ENCODE measurements at regions not wholly inside any gene's neighbourhood (a gene's known extent, or its start where the extent isn't known, plus 50 kb on each side); places are given as distances from the start of the nearest gene placed in this dataset.

- no peak overlapping the region for H2BK5ac ChIP-seq (ENCODE audit: low read depth, low read length)
- no peak overlapping the region for H3K4ac ChIP-seq (replicated peaks; ENCODE audit: insufficient read length, low read depth, low read length)
- H3K4me2 ChIP-seq (ENCODE audit: insufficient read depth in 1 of 2, low read depth in 2 of 2, low read length in 2 of 2), result no peak overlapping the region
- H3K36me3 ChIP-seq (ENCODE audit: control insufficient read depth in 2 of 4, insufficient read depth in 4 of 4, low read length in 3 of 4), result no peaks in the 10 kb centered on the region
- H2BK12ac ChIP-seq (ENCODE audit: low read depth, low read length), result no peak overlapping the region
- no peak overlapping the region for H2AK5ac ChIP-seq (ENCODE audit: low read depth, low read length)
- no peaks in the 10 kb centered on the region for H4K20me1 ChIP-seq (replicated peaks in 1 of 2; ENCODE audit: control insufficient read depth in 1 of 2, insufficient read depth in 2 of 2, low read length in 2 of 2)
- no peak overlapping the region for H2BK20ac ChIP-seq (ENCODE audit: low read length)
- no peaks in the 10 kb centered on the region; the same call in 1 of the 2 replicates for H3K23me2 ChIP-seq (ENCODE audit: low read depth, low read length)
- no peak overlapping the region for H3K18ac ChIP-seq (ENCODE audit: extremely low read depth, low read length)
- CTCF ChIA-PET (ENCODE audit: partially characterized antibody), result no interaction called here
- 90% methylated on average over 3 of the region's 3 CpGs; no CpG with 5 or more reads in 1 of the 2 experiments for WGBS, 2 experiments (ENCODE audit: extremely low coverage in 1 of 2, insufficient coverage in 1 of 2, insufficient read length in 1 of 2, insufficient replicate concordance in 2 of 2, low coverage in 1 of 2, low lambda C conversion rate in 2 of 2, missing lambda C conversion rate in 1 of 2)
- FAIRE-seq (no peak), DNase-seq (ENCODE audit: low read depth in 1 of 2, low spot score in 2 of 2) (no peak)
- H2AFZ ChIP-seq (ENCODE audit: low read length), result no peak overlapping the region
- no peaks in the 10 kb centered on the region for H3K79me1 ChIP-seq (ENCODE audit: low read depth, low read length)
- H3K27ac ChIP-seq (ENCODE audit: low read depth, low read length), result no peak overlapping the region
- POLR2A ChIA-PET (ENCODE audit: partially characterized antibody), result no interaction called here
- H3K4me3 ChIP-seq (ENCODE audit: extremely low read depth in 1 of 4, insufficient read depth in 2 of 4, low read depth in 3 of 4, low read length in 4 of 4), result no peak overlapping the region
- no peak overlapping the region for H3K9ac ChIP-seq (replicated peaks in 1 of 4; ENCODE audit: extremely low read depth in 1 of 4, low read depth in 3 of 4, low read length in 3 of 4)
- no peaks in the 10 kb centered on the region for H3K27me3 ChIP-seq (replicated peaks in 1 of 4; ENCODE audit: control insufficient read depth in 3 of 4, extremely low read depth in 1 of 4, insufficient read depth in 3 of 4, low read length in 3 of 4)
- H3K14ac ChIP-seq (ENCODE audit: insufficient read length), result no peak overlapping the region
- no peak overlapping the region for H2BK120ac ChIP-seq (replicated peaks; ENCODE audit: low read depth, low read length)
- H3K23ac ChIP-seq (ENCODE audit: insufficient read length), result no peak overlapping the region
- no peak overlapping the region for H4K8ac ChIP-seq (ENCODE audit: extremely low read depth, insufficient read depth, low read length)
- no peak overlapping the region for H3K56ac ChIP-seq (replicated peaks; ENCODE audit: insufficient read length, low read depth, low read length)
- H3K4me1 ChIP-seq (replicated peaks in 1 of 4; ENCODE audit: control insufficient read depth in 3 of 4, insufficient read depth in 4 of 4, low read length in 3 of 4), result no peaks in the 10 kb centered on the region
- H2BK15ac ChIP-seq (ENCODE audit: low read length), result no peak overlapping the region
- H3K79me2 ChIP-seq (ENCODE audit: control insufficient read depth in 1 of 2, insufficient read depth in 2 of 2, low read length in 2 of 2), result no peaks in the 10 kb centered on the region
- H4K5ac ChIP-seq (ENCODE audit: insufficient read length, low read depth, low read length), result no peak overlapping the region
- no peaks in the 10 kb centered on the region for H3K9me3 ChIP-seq (ENCODE audit: insufficient read depth in 2 of 2, low read depth in 1 of 2, low read length in 1 of 2)
- H4K91ac ChIP-seq (replicated peaks; ENCODE audit: insufficient read length, low read length), result no peak overlapping the region
- TF ChIP-seq EP300 (IDR thresholded peaks at IDR 0.05; ENCODE audit: borderline replicate concordance in 1 of 2, low read depth in 2 of 2, low read length in 2 of 2), result no peak
- TF ChIP-seq SP2 (IDR thresholded peaks at IDR 0.05; ENCODE audit: low read length), result no peak
Observed at GRCh38 chr10:84005403-84005802, 133.9 kb upstream of the GHITM start.
